HepG2 (cell line): ENCODE measurements at regions not wholly inside any gene's neighbourhood (a gene's known extent, or its start where the extent isn't known, plus 50 kb on each side); places are given as distances from the start of the nearest gene placed in this dataset.

Experiments
- ATAC-seq: fragments of 200-7000 bp; cut with Tn5 transposase; 3 replicates; pipeline ENCODE4 v1.9.1; 2020; ENCODE audit warnings: mild to moderate bottlenecking, moderate library complexity
- BruUV-seq: library from RNA; stranded (reverse); fragments of 400-500 nt; replicated peaks from 2 replicates; lab custom pipeline; 2021; lab: Mats Ljungman, UMichigan
- CTCF ChIA-PET: fragments of 300-600 bp; formaldehyde crosslinking; extraction: SDS; loops from one replicate; lab custom pipeline; 2021; ENCODE audit warnings: low total read pairs, inconsistent platforms, low intra/inter-chr PET ratio; lab: Yijun Ruan, JAX
- POLR2A ChIA-PET: fragments of 350-600 bp; sonication (Branson Sonifier 250); formaldehyde crosslinking; loops from one replicate; lab custom pipeline; 2020; ENCODE audit warnings: antibody characterized with exemption, inconsistent platforms; lab: Yijun Ruan, JAX
- DNase-seq: peaks from one replicate; pipeline ENCODE4 v3.0.0-alpha.2; 2015; ENCODE audit warnings: low spot score
- FAIRE-seq: peaks from 3 replicates; lab custom pipeline; 2011; peaks lifted over from hg19 to GRCh38; lab: Jason Lieb, UNC
- H2AFZ ChIP-seq: one replicate; pipeline ENCODE4 v1.6.1; 2011; ENCODE audit warnings: low read length, inconsistent platforms
- H3K27ac ChIP-seq: fragments of 300-600 bp; 3 replicates; pipeline ENCODE4 v1.8.0; 2011; ENCODE audit warnings: mixed run types, mild to moderate bottlenecking, mixed read lengths, low read length, inconsistent platforms; ENCODE audit not compliant: insufficient read depth; ENCODE audit errors: extremely low read length
- H3K27me3 ChIP-seq, 2 experiments: fragments of 200-600 bp in 1 of 2; 2 replicates in 1 of 2; 3 replicates in 1 of 2; pipeline versions ENCODE4 v1.6.0 to v1.8.0; 2011; ENCODE audit warnings: low read length in 2 of 2, mild to moderate bottlenecking in 2 of 2, moderate library complexity in 2 of 2, inconsistent platforms in 1 of 2; ENCODE audit not compliant: insufficient read depth in 2 of 2, control insufficient read depth in 1 of 2
- H3K36me3 ChIP-seq, 2 experiments: fragments of 200-600 bp in 1 of 2; replicated peaks in 1 of 2; 2 replicates in 1 of 2; 3 replicates in 1 of 2; pipeline versions ENCODE4 v1.5.1 to v1.8.0; 2011; ENCODE audit warnings: low read length in 2 of 2, inconsistent platforms in 1 of 2; ENCODE audit not compliant: insufficient read depth in 2 of 2, control insufficient read depth in 1 of 2
- H3K4me1 ChIP-seq: 2 replicates; pipeline ENCODE4 v1.5.1; 2012; ENCODE audit warnings: low read length, inconsistent platforms; ENCODE audit not compliant: insufficient read depth
- H3K4me2 ChIP-seq: 2 replicates; pipeline ENCODE4 v1.6.0; 2011; ENCODE audit warnings: low read depth, low read length, inconsistent platforms
- H3K4me3 ChIP-seq, 3 experiments: fragments of 200-600 bp in 1 of 3; sonication (generic), shearing (Covaris generic) in 1 of 3; replicated peaks in 1 of 3; 2 replicates each; pipeline ENCODE4 v1.5.1; 2011 to 2016; ENCODE audit warnings: low read length in 3 of 3, inconsistent platforms in 2 of 3, low read depth in 2 of 3, mild to moderate bottlenecking in 2 of 3, control low read depth in 1 of 3, mixed read lengths in 1 of 3; ENCODE audit not compliant: insufficient read depth in 1 of 3
- H3K79me2 ChIP-seq: one replicate; pipeline ENCODE4 v1.6.1; 2011; ENCODE audit warnings: low read length, inconsistent platforms; ENCODE audit not compliant: insufficient read depth
- H3K9ac ChIP-seq: 2 replicates; pipeline ENCODE4 v1.6.0; 2011; ENCODE audit warnings: mild to moderate bottlenecking, low read depth, low read length, inconsistent platforms; ENCODE audit not compliant: insufficient read depth
- H3K9me3 ChIP-seq: 2 replicates; pipeline ENCODE4 v1.5.1; 2012; ENCODE audit warnings: mild to moderate bottlenecking, low read length
- H4K20me1 ChIP-seq: 2 replicates; pipeline ENCODE4 v1.6.0; 2011; ENCODE audit warnings: inconsistent platforms, mild to moderate bottlenecking, low read length, moderate library complexity; ENCODE audit not compliant: insufficient read depth
- ARHGAP35 ChIP-seq: sonication (generic); formaldehyde crosslinking; IDR thresholded peaks from 2 replicates; pipeline ENCODE4 v1.9.0; 2022; ENCODE audit warnings: mild to moderate bottlenecking, inconsistent platforms, moderate library complexity, missing genetic modification reagents, borderline replicate concordance
- CAMTA2 ChIP-seq: sonication (generic); formaldehyde crosslinking; IDR thresholded peaks from 2 replicates; pipeline ENCODE4 v1.4.0; 2020; ENCODE audit warnings: mild to moderate bottlenecking, missing genetic modification reagents, borderline replicate concordance
- FOSL2 ChIP-seq: sonication (generic); formaldehyde crosslinking; IDR thresholded peaks from 2 replicates; pipeline ENCODE4 v1.4.0; 2020; ENCODE audit warnings: missing genetic modification reagents
- GFI1 ChIP-seq: sonication (generic); formaldehyde crosslinking; IDR thresholded peaks from 2 replicates; pipeline ENCODE4 v1.5.0; 2020; ENCODE audit warnings: missing genetic modification reagents, mild to moderate bottlenecking, borderline replicate concordance
- PPARG ChIP-seq: conservative IDR thresholded peaks from 2 replicates; pipeline ENCODE4 v1.6.1; 2016; ENCODE audit warnings: missing biosample characterization, missing genetic modification reagents
- RELA ChIP-seq: sonication (generic); formaldehyde crosslinking; IDR thresholded peaks from 2 replicates; pipeline ENCODE4 v1.4.0; 2020; ENCODE audit warnings: missing genetic modification reagents
- SAP130 ChIP-seq: IDR thresholded peaks from 2 replicates; pipeline ENCODE4 v1.6.1; 2016; ENCODE audit warnings: low read depth
- SCMH1 ChIP-seq: sonication (generic); formaldehyde crosslinking; IDR thresholded peaks from 2 replicates; pipeline ENCODE4 v1.9.0; 2021; ENCODE audit warnings: missing genetic modification reagents, mild to moderate bottlenecking, borderline replicate concordance
- TMF1 ChIP-seq: sonication (generic); formaldehyde crosslinking; IDR thresholded peaks from 2 replicates; pipeline ENCODE4 v1.8.1; 2022; ENCODE audit warnings: low read depth, missing genetic modification reagents
- ZBTB37 ChIP-seq: sonication (generic); formaldehyde crosslinking; IDR thresholded peaks from 2 replicates; pipeline ENCODE4 v1.4.0; 2020; ENCODE audit warnings: mild to moderate bottlenecking, missing genetic modification reagents
- ZNF101 ChIP-seq: sonication (generic); formaldehyde crosslinking; IDR thresholded peaks from 2 replicates; pipeline ENCODE4 v1.4.0; 2020; ENCODE audit warnings: mild to moderate bottlenecking, low read depth, missing genetic modification reagents, borderline replicate concordance
- ZNF225 ChIP-seq: sonication (generic); formaldehyde crosslinking; IDR thresholded peaks from 2 replicates; pipeline ENCODE4 v1.4.0; 2020; ENCODE audit warnings: mild to moderate bottlenecking, missing genetic modification reagents
- ZNF362 ChIP-seq: sonication (generic); formaldehyde crosslinking; IDR thresholded peaks from 2 replicates; pipeline ENCODE4 v1.4.0; 2020; ENCODE audit warnings: missing genetic modification reagents, mild to moderate bottlenecking, borderline replicate concordance
- ZNF430 ChIP-seq: sonication (generic); formaldehyde crosslinking; IDR thresholded peaks from 2 replicates; pipeline ENCODE4 v1.9.0; 2021; ENCODE audit warnings: mild to moderate bottlenecking, missing genetic modification reagents
- ZNF441 ChIP-seq: sonication (generic); formaldehyde crosslinking; IDR thresholded peaks from 2 replicates; pipeline ENCODE4 v1.7.0; 2021; ENCODE audit warnings: missing genetic modification reagents, borderline replicate concordance
- WGBS: methylation state at CpG from one replicate; pipeline ENCODE4 v1.1.6; 2017; ENCODE audit warnings: low lambda C conversion rate; 5-methylcytosine and 5-hydroxymethylcytosine counted together
- in situ Hi-C: cut with HindIII; loops from 2 replicates; pipeline ENCODE4 v1.10.0; 2017; ENCODE audit warnings: low pct_unique_long_range_greater_than_20kb; ENCODE audit not compliant: extremely low pct_ligation_motif_present
- intact Hi-C: fragments of 100-400 bp; cut with micrococcal nuclease; formaldehyde crosslinking; loops from one replicate; pipeline ENCODE4 v1.10.0; 2022; ENCODE audit not compliant: unreplicated experiment

DNA sequence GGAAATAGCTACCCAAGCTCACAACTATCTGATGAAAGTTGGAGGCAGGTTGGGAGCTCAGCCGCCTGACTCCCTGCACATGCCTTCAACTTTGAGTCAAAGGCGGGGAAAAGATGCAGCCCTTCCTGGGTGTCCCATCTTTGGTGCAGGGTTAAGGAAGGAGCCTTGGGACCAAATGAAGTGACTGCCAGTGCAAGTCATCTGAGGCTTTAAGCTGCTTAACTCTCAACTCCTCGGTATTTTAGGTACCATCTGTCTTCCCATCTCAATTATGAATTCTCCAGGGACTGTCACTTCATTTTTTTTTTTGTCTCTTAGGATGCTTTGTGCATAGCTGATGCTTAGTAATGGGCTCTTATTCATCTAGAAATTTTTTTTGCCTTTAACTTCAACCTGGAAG is 408.8 kb upstream of the C2CD4B start:
- H3K4me3 ChIP-seq, result no peak overlapping the region
- H3K36me3 ChIP-seq, result no peaks in the 10 kb centered on the region
- ChIA-PET POLR2A (interaction anchor here (0.5 kb wide), 1 partner anchor 166 kb away, joined by 3 read pairs; no protein-coding TSS in a partner anchor), CTCF (no interaction called here)
- ATAC-seq, result no peak
- intact Hi-C loops, result no loop called here
- H2AFZ ChIP-seq, result no peak overlapping the region
- no peaks in the 10 kb centered on the region for H3K9me3 ChIP-seq
- peaks cover 39% of the 10 kb centered on the region for H4K20me1 ChIP-seq
- no peak overlapping the region for H3K4me2 ChIP-seq
- WGBS, result 85% methylated on average over 3 of the region's 3 CpGs
- no peak overlapping the region for H3K9ac ChIP-seq
- no peak overlapping the region for H3K27ac ChIP-seq
- no peak for DNase-seq
- in situ Hi-C loops, result no loop called here
- no peak for FAIRE-seq
- H3K4me1 ChIP-seq, result peaks cover 22% of the 10 kb centered on the region
- TF ChIP-seq PPARG (CRISPR knock-in tag), result no peak
- TF ChIP-seq ZNF225 (CRISPR knock-in tag), result no peak
- no peak for TF ChIP-seq RELA (CRISPR knock-in tag)
- no peak for TF ChIP-seq ZBTB37 (CRISPR knock-in tag)
- no peak for TF ChIP-seq SCMH1 (CRISPR knock-in tag)
- TF ChIP-seq TMF1 (CRISPR knock-in tag), result no peak
- no TSS peak for BruUV-seq
- H3K79me2 ChIP-seq, result no peaks in the 10 kb centered on the region
- H3K27me3 ChIP-seq, result peaks cover 0 to 25% of the 10 kb centered on the region in 2 experiments; a peak in 3 of 5 replicates

DNA sequence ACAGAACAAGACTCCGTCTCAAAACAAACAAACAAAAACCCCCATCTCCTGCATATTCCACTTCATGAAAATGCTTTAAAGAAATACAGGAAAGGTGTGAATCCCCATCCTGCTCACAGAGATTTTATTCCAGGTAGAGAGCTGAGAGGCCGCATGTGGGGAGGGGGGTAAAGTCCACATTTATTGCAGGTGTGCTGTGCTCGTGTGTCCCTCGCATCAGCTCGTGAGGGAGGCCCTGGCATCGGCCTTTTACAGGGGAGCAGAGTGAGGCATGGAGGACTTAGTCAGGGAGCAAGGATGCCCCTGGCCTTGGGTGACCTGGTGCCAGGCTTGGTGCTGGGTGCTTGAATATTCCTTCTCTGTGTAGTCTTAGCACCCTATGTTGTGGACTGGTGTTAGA is 413.5 kb upstream of the C2CD4B start:
- ChIA-PET CTCF (no interaction called here), POLR2A (no interaction called here)
- Histone ChIP-seq H3K36me3 (no peaks in the 10 kb centered on the region), H3K9ac (no peak overlapping the region), H3K27ac (no peak overlapping the region), H3K9me3 (no peaks in the 10 kb centered on the region), H4K20me1 (peaks cover under 1% of the 10 kb centered on the region; the same call in 1 of the 2 replicates), H3K79me2 (no peaks in the 10 kb centered on the region), H3K27me3 (0 out of 5 replicates have a peak, but pooled peaks cover 0 to 2% of the 10 kb centered on the region in 2 experiments), H2AFZ (no peak overlapping the region), H3K4me3 (no peak overlapping the region), H3K4me1 (no peaks in the 10 kb centered on the region), H3K4me2 (no peak overlapping the region)
- DNase-seq, result no peak
- no peak for ATAC-seq
- intact Hi-C loops (no loop called here), in situ Hi-C loops (no loop called here)
- no peak for FAIRE-seq
- no TSS peak for BruUV-seq
- 48% methylated on average over 6 of the region's 6 CpGs for WGBS
- TF ChIP-seq GFI1 (CRISPR knock-in tag), result no peak
- no peak for TF ChIP-seq CAMTA2 (CRISPR knock-in tag)
- no peak for TF ChIP-seq ZNF430 (CRISPR knock-in tag)
- TF ChIP-seq FOSL2 (CRISPR knock-in tag), result no peak
- no peak for TF ChIP-seq ZNF441 (CRISPR knock-in tag)
- TF ChIP-seq ZNF362 (CRISPR knock-in tag), result no peak
- no peak for TF ChIP-seq ZNF101
- no peak for TF ChIP-seq ARHGAP35 (CRISPR knock-in tag)
- no peak for TF ChIP-seq SAP130
